ENCODE measurements at regions not wholly inside any gene's neighbourhood (a gene's known extent, or its start where the extent isn't known, plus 50 kb on each side); places are given as distances from the start of the nearest gene placed in this dataset.

- Histone ChIP-seq H3K27ac (no peak overlapping the region), H3K4me1 (no peaks in the 10 kb centered on the region), H3K27me3 (no peaks in the 10 kb centered on the region), H3K4me3 (no peak overlapping the region), H3K36me3 (no peaks in the 10 kb centered on the region), H3K9me3 (no peaks in the 10 kb centered on the region)
- no peak for ATAC-seq
- TF ChIP-seq POLR2A (IDR thresholded peaks at IDR 0.05), result no peak
- TF ChIP-seq, protein P1, sequence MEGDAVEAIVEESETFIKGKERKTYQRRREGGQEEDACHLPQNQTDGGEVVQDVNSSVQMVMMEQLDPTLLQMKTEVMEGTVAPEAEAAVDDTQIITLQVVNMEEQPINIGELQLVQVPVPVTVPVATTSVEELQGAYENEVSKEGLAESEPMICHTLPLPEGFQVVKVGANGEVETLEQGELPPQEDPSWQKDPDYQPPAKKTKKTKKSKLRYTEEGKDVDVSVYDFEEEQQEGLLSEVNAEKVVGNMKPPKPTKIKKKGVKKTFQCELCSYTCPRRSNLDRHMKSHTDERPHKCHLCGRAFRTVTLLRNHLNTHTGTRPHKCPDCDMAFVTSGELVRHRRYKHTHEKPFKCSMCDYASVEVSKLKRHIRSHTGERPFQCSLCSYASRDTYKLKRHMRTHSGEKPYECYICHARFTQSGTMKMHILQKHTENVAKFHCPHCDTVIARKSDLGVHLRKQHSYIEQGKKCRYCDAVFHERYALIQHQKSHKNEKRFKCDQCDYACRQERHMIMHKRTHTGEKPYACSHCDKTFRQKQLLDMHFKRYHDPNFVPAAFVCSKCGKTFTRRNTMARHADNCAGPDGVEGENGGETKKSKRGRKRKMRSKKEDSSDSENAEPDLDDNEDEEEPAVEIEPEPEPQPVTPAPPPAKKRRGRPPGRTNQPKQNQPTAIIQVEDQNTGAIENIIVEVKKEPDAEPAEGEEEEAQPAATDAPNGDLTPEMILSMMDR (IDR thresholded peaks at IDR 0.05), result no peak
- no peak for TF ChIP-seq POLR2AphosphoS5 (IDR thresholded peaks at IDR 0.05)
- TF ChIP-seq EP300 (IDR thresholded peaks at IDR 0.05), result no peak
Observed at GRCh38 chr14:42911642-42912041, 1305.0 kb downstream of the LRFN5 start.

DNA sequence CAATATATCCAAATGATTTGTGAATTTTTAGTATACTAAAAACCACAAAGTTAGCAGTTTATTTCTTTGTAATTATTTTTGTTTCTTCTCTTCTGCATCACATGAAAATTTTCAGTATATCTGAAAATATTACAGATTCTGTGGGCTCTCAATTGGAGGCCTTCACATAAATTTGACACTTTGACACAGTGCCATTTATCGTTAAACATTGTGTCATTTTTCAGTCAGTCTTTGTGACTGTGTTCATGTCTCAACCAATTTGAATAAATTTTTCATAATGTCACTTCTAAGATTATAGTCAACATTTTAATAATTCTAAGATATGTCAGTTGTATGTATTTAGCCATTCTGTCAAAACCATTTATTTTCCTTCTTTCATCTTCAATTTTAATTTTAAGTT is 1303.0 kb downstream of the LRFN5 start:
- no peak for ATAC-seq
- Histone ChIP-seq H3K36me3 (no peaks in the 10 kb centered on the region), H3K4me1 (no peaks in the 10 kb centered on the region), H3K4me3 (no peak overlapping the region), H3K27ac (no peak overlapping the region), H3K9me3 (no peaks in the 10 kb centered on the region), H3K27me3 (no peaks in the 10 kb centered on the region)
- 91 to 100% methylated on average over 1 of the region's 1 CpG for WGBS, 2 donors (ENCODE audit: low coverage in 1 of 2)
- TF ChIP-seq POLR2A (IDR thresholded peaks at IDR 0.05) (no peak), POLR2AphosphoS5 (IDR thresholded peaks at IDR 0.05) (no peak)

DNA sequence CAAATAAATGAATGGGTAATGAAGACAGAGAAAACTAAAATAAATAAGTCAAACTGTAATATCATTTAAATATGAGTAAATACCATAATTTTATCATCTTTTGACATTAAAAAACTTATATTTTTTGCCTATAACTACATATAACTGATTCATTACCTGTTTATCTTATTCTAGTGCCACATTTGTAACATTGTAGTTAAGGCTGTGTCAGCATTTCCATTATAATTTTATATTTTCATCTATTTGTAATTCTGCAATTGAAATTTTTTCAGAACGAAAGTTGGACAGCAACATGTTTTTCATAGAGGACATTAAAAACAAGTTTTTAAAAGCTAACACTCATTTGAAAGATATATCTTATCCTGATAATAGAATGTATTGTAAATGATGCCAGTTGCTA is 1286.5 kb downstream of the LRFN5 start:
- 0 to 67% methylated on average over 1 of the region's 1 CpG for WGBS, 2 donors (ENCODE audit: low coverage in 1 of 2)
- no peak for ATAC-seq
- Histone ChIP-seq H3K27ac (no peak overlapping the region), H3K27me3 (no peaks in the 10 kb centered on the region), H3K4me3 (no peak overlapping the region), H3K9me3 (no peaks in the 10 kb centered on the region), H3K36me3 (no peaks in the 10 kb centered on the region), H3K4me1 (no peaks in the 10 kb centered on the region)
- TF ChIP-seq POLR2A (IDR thresholded peaks at IDR 0.05), result no peak
- no peak for TF ChIP-seq EP300 (IDR thresholded peaks at IDR 0.05)
- TF ChIP-seq POLR2AphosphoS5 (IDR thresholded peaks at IDR 0.05), result no peak
- TF ChIP-seq, protein P1 (IDR thresholded peaks at IDR 0.05), result no peak

GRCh38 chr14:42884100-42884499 is 1277.4 kb downstream of the LRFN5 start:
- no peak for ATAC-seq
- TF ChIP-seq, protein P1 (IDR thresholded peaks at IDR 0.05), result no peak
- TF ChIP-seq POLR2AphosphoS5 (IDR thresholded peaks at IDR 0.05) (no peak), POLR2A (IDR thresholded peaks at IDR 0.05) (no peak), EP300 (IDR thresholded peaks at IDR 0.05) (no peak)
- Histone ChIP-seq H3K4me1 (no peaks in the 10 kb centered on the region), H3K4me3 (no peak overlapping the region), H3K36me3 (no peaks in the 10 kb centered on the region), H3K27me3 (no peaks in the 10 kb centered on the region), H3K9me3 (no peaks in the 10 kb centered on the region), H3K27ac (no peak overlapping the region)

GRCh38 chr14:42877716-42878115 is 1271.0 kb downstream of the LRFN5 start:
- Histone ChIP-seq H3K27ac (no peak overlapping the region), H3K4me1 (no peaks in the 10 kb centered on the region), H3K9me3 (no peaks in the 10 kb centered on the region), H3K27me3 (no peaks in the 10 kb centered on the region), H3K36me3 (no peaks in the 10 kb centered on the region), H3K4me3 (no peak overlapping the region)
- ATAC-seq, result no peak
- TF ChIP-seq POLR2A (IDR thresholded peaks at IDR 0.05), result no peak
- no peak for TF ChIP-seq POLR2AphosphoS5 (IDR thresholded peaks at IDR 0.05)
- no peak for TF ChIP-seq EP300 (IDR thresholded peaks at IDR 0.05)
- TF ChIP-seq, protein P1 (IDR thresholded peaks at IDR 0.05), result no peak
- 81 to 100% methylated on average over 1 of the region's 1 CpG for WGBS, 2 donors (ENCODE audit: low coverage in 1 of 2)

DNA sequence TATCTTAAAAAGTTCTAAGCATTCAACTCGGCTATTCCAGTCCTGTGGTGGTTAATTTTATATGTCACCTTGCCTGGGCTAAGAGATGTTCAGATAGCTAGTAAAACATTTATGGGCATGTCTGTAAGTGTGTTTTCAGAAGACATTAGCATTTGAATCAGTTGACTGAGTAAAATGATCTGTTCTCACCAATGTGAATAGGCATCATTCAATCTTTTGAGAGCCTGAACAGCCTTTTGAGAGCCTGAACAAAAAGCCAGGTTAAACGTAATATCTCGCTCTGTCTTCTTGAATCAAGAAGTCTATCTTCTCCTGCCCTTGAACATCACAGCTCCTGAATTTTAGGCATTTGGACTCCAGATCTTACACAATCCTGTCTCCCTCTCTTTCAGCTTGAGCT is 1266.1 kb downstream of the LRFN5 start:
- WGBS, 2 donors (ENCODE audit: low coverage in 1 of 2), result 77 to 85% methylated on average over 2 to 3 of the region's 3 CpGs
- no peak for ATAC-seq
- Histone ChIP-seq H3K27ac (no peak overlapping the region), H3K36me3 (no peaks in the 10 kb centered on the region), H3K27me3 (no peaks in the 10 kb centered on the region), H3K9me3 (no peaks in the 10 kb centered on the region), H3K4me1 (no peaks in the 10 kb centered on the region), H3K4me3 (no peak overlapping the region)
- TF ChIP-seq POLR2A (IDR thresholded peaks at IDR 0.05) (no peak), POLR2AphosphoS5 (IDR thresholded peaks at IDR 0.05) (no peak), EP300 (IDR thresholded peaks at IDR 0.05) (no peak)
- TF ChIP-seq, protein P1 (IDR thresholded peaks at IDR 0.05), result no peak

All from gastroesophageal sphincter (tissue), 4 donors.